SK-N-SH (cell line): ENCODE measurements at regions not wholly inside any gene's neighbourhood (a gene's known extent, or its start where the extent isn't known, plus 50 kb on each side); places are given as distances from the start of the nearest gene placed in this dataset.

Experiments used
- CTCF ChIA-PET: fragments of 300-600, 350-600 bp; formaldehyde crosslinking; extraction: SDS; loops from one replicate; lab custom pipeline; 2021; lab: Yijun Ruan, JAX
- POLR2A ChIA-PET: fragments of 350-600 bp; sonication (Branson Sonifier 250); formaldehyde crosslinking; extraction: SDS; loops from one replicate; lab custom pipeline; 2020; ENCODE audit warnings: antibody characterized with exemption, inconsistent platforms; lab: Yijun Ruan, JAX
- DNase-seq: peaks from one replicate; pipeline ENCODE4 v3.0.0; 2012
- H2AFZ ChIP-seq: fragments of 200-600 bp; sonication (generic); 2 replicates; pipeline ENCODE4 v1.8.1; 2016; ENCODE audit warnings: antibody characterized with exemption, mild to moderate bottlenecking, low read depth
- H3F3A ChIP-seq: fragments of 200-600 bp; sonication (generic); replicated peaks from 2 replicates; pipeline ENCODE3; 2016; ENCODE audit warnings: antibody characterized with exemption, mild to moderate bottlenecking; ENCODE audit not compliant: insufficient read depth
- H3K27ac ChIP-seq, 2 experiments: fragments of 200-500 bp in 1 of 2; fragments of 200-600 bp in 1 of 2; sonication (Bioruptor generic) in 1 of 2; sonication (generic), shearing (Covaris generic) in 1 of 2; 2 replicates each; pipeline versions ENCODE4 v1.5.1 to v1.6.1; 2014 to 2016; ENCODE audit warnings: low read depth in 2 of 2, inconsistent platforms in 1 of 2, low read length in 1 of 2, mild to moderate bottlenecking in 1 of 2, mixed read lengths in 1 of 2
- H3K27me3 ChIP-seq: fragments of 200-600 bp; sonication (generic), shearing (Covaris generic); 2 replicates; pipeline ENCODE4 v1.6.1; 2016; ENCODE audit warnings: mixed run types; ENCODE audit not compliant: insufficient read depth
- H3K36me3 ChIP-seq, 2 experiments: fragments of 200-500 bp in 1 of 2; fragments of 200-600 bp in 1 of 2; sonication (Bioruptor generic) in 1 of 2; sonication (generic) in 1 of 2; replicated peaks in 1 of 2; 2 replicates each; pipeline versions ENCODE3 to v1.5.1; 2014 to 2016; ENCODE audit warnings: low read length in 1 of 2, mild to moderate bottlenecking in 1 of 2; ENCODE audit not compliant: insufficient read depth in 2 of 2, control insufficient read depth in 1 of 2
- H3K4me1 ChIP-seq, 2 experiments: fragments of 200-500 bp in 1 of 2; fragments of 200-600 bp in 1 of 2; sonication (Bioruptor generic) in 1 of 2; sonication (generic), shearing (Covaris generic) in 1 of 2; 2 replicates each; pipeline versions ENCODE4 v1.5.1 to v1.6.1; 2014 to 2016; ENCODE audit warnings: low read depth in 1 of 2, low read length in 1 of 2, mixed run types in 1 of 2; ENCODE audit not compliant: insufficient read depth in 2 of 2, control insufficient read depth in 1 of 2
- H3K4me2 ChIP-seq: fragments of 200-600 bp; sonication (generic), shearing (Covaris generic); 2 replicates; pipeline ENCODE4 v1.6.1; 2017; ENCODE audit warnings: mixed run types
- H3K4me3 ChIP-seq, 2 experiments: fragments of 200-500 bp in 1 of 2; fragments of 200-600 bp in 1 of 2; sonication (Bioruptor generic) in 1 of 2; sonication (generic), shearing (Covaris generic) in 1 of 2; 2 replicates each; pipeline versions ENCODE4 v1.5.1 to v1.8.1; 2014 to 2016; ENCODE audit warnings: low read depth in 2 of 2, inconsistent platforms in 1 of 2, low read length in 1 of 2, mild to moderate bottlenecking in 1 of 2, mixed read lengths in 1 of 2, moderate library complexity in 1 of 2
- H3K79me2 ChIP-seq: fragments of 200-600 bp; sonication (generic); 2 replicates; pipeline ENCODE4 v1.8.1; 2017; ENCODE audit warnings: mild to moderate bottlenecking; ENCODE audit not compliant: insufficient read depth
- H3K9ac ChIP-seq: fragments of 200-600 bp; sonication (generic); 2 replicates; pipeline ENCODE4 v1.6.1; 2017; ENCODE audit warnings: mixed run types
- H3K9me2 ChIP-seq: fragments of 200-600 bp; sonication (generic); 2 replicates; pipeline ENCODE4 v1.6.1; 2017; ENCODE audit warnings: mixed run types
- H3K9me3 ChIP-seq: fragments of 200-600 bp; sonication (generic); 2 replicates; pipeline ENCODE4 v1.6.1; 2017; ENCODE audit warnings: mixed run types, mild to moderate bottlenecking, moderate library complexity
- H4K20me1 ChIP-seq: fragments of 200-600 bp; sonication (generic); 2 replicates; pipeline ENCODE4 v1.6.1; 2017; ENCODE audit warnings: mild to moderate bottlenecking, mixed run types; ENCODE audit not compliant: insufficient read depth
- EZH2phosphoT487 ChIP-seq: fragments of 200-600 bp; sonication (generic); IDR thresholded peaks from 2 replicates; pipeline ENCODE4 v1.6.1; 2017; ENCODE audit warnings: low read depth, mixed run types, mild to moderate bottlenecking, antibody characterized with exemption, moderate library complexity, borderline replicate concordance
- GATA2 ChIP-seq: sonication (generic); formaldehyde crosslinking; IDR thresholded peaks from 2 replicates; pipeline ENCODE4 v1.5.0; 2020; ENCODE audit warnings: mild to moderate bottlenecking, missing genetic modification reagents
- IRF3 ChIP-seq: fragments of 150-350 bp; IDR thresholded peaks from 2 replicates; pipeline ENCODE4 v1.6.1; 2016; ENCODE audit warnings: mild to moderate bottlenecking, low read depth, low read length
- JUND ChIP-seq: IDR thresholded peaks from 2 replicates; pipeline ENCODE4 v1.4.0; 2012
- MAX ChIP-seq: IDR thresholded peaks from 2 replicates; pipeline ENCODE4 v1.4.0; 2012; ENCODE audit warnings: low read depth
- MXI1 ChIP-seq: IDR thresholded peaks from 2 replicates; pipeline ENCODE4 v1.6.1; 2012; ENCODE audit warnings: mild to moderate bottlenecking, low read depth, low read length, improper control_type of control experiment
- RCOR1 ChIP-seq: fragments of 150-350 bp; IDR thresholded peaks from 2 replicates; pipeline ENCODE4 v1.6.1; 2017; ENCODE audit warnings: antibody characterized with exemption, low read length
- REST ChIP-seq: IDR thresholded peaks from 2 replicates; pipeline ENCODE4 v1.6.1; 2012; ENCODE audit warnings: mild to moderate bottlenecking, low read depth, low read length, moderate library complexity
- RFX5 ChIP-seq: IDR thresholded peaks from 2 replicates; pipeline ENCODE4 v1.6.1; 2012; ENCODE audit warnings: mild to moderate bottlenecking, improper control_type of control experiment, low read length
- SIN3A ChIP-seq: IDR thresholded peaks from 2 replicates; pipeline ENCODE4 v1.6.1; 2012; ENCODE audit warnings: low read depth, mild to moderate bottlenecking, low read length, moderate library complexity, borderline replicate concordance
- SMC3 ChIP-seq: IDR thresholded peaks from 2 replicates; pipeline ENCODE4 v1.6.1; 2012; ENCODE audit warnings: low read depth, low read length, improper control_type of control experiment
- TAF1 ChIP-seq: IDR thresholded peaks from 2 replicates; pipeline ENCODE4 v1.6.1; 2012; ENCODE audit warnings: low read depth, mild to moderate bottlenecking, low read length, moderate library complexity, borderline replicate concordance
- TCF12 ChIP-seq: IDR thresholded peaks from 2 replicates; pipeline ENCODE4 v1.4.0; 2012
- USF1 ChIP-seq: IDR thresholded peaks from 2 replicates; pipeline ENCODE4 v1.4.0; 2012; ENCODE audit warnings: low read depth, borderline replicate concordance
- USF2 ChIP-seq: fragments of 150-350 bp; IDR thresholded peaks from 2 replicates; pipeline ENCODE4 v1.6.1; 2017; ENCODE audit warnings: antibody characterized with exemption, low read length, low read depth, borderline replicate concordance
- ZBTB33 ChIP-seq: IDR thresholded peaks from 2 replicates; pipeline ENCODE4 v1.4.0; 2012; ENCODE audit warnings: low read depth, borderline replicate concordance
- WGBS: methylation state at CpG from one replicate; pipeline ENCODE4 v1.1.6; 2017; ENCODE audit warnings: low lambda C conversion rate; 5-methylcytosine and 5-hydroxymethylcytosine counted together

- TF ChIP-seq EZH2phosphoT487: no peak
These were observed 201.0 kb upstream of the GBE1 start (continued) for GRCh38 chr3:81962396-81962795.

GRCh38 chr3:81958972-81959640, 197.7 kb upstream of the GBE1 start:
- no peak overlapping the region for H3K27ac ChIP-seq
- no peak overlapping the region for H2AFZ ChIP-seq
- H3K9ac ChIP-seq: no peak overlapping the region
- H3K4me1 ChIP-seq: no peaks in the 10 kb centered on the region
- H3K9me2 ChIP-seq: no peaks in the 10 kb centered on the region
- no peak overlapping the region for H3K4me2 ChIP-seq
- H4K20me1 ChIP-seq: no peaks in the 10 kb centered on the region
- H3K27me3 ChIP-seq: no peaks in the 10 kb centered on the region
- H3K79me2 ChIP-seq: no peaks in the 10 kb centered on the region
- H3K9me3 ChIP-seq: no peaks in the 10 kb centered on the region
- 30% methylated on average over 2 of the region's 2 CpGs for WGBS
- TF ChIP-seq RFX5 (no peak), IRF3 (no peak), TCF12 (no peak), RCOR1 (no peak), GATA2 (no peak), ZBTB33 (no peak), SIN3A (no peak), USF2 (no peak), EZH2phosphoT487 (no peak), MAX (no peak), USF1 (no peak), REST (no peak), TAF1 (no peak), MXI1 (no peak), JUND (no peak), SMC3 (no peak)
- TF ChIP-seq, all 33 proteins: peak for 0
- no peak for DNase-seq
- ChIA-PET CTCF (interaction anchor here (1.4 kb wide), 1 partner anchor 22 kb away, joined by 3 read pairs; no protein-coding TSS in a partner anchor), POLR2A (no interaction called here)
- H3K36me3 ChIP-seq: no peaks in the 10 kb centered on the region
- no peaks in the 10 kb centered on the region for H3F3A ChIP-seq
- no peak overlapping the region for H3K4me3 ChIP-seq
